H9 (cell line): ENCODE measurements at regions not wholly inside any gene's neighbourhood (a gene's known extent, or its start where the extent isn't known, plus 50 kb on each side); places are given as distances from the start of the nearest gene placed in this dataset.

Source experiments
- DNase-seq: peaks from one replicate; pipeline ENCODE4 v3.0.0-alpha.2; 2017
- H2AFZ ChIP-seq: one replicate; pipeline ENCODE4 v1.6.1; 2013; ENCODE audit warnings: mild to moderate bottlenecking, low read length, control low read depth, moderate library complexity
- H2AK5ac ChIP-seq: 2 replicates; pipeline ENCODE4 v1.6.1; 2013; ENCODE audit warnings: low read length, control low read depth, mixed read lengths; ENCODE audit not compliant: insufficient read length
- H2BK120ac ChIP-seq: one replicate; pipeline ENCODE4 v1.6.1; 2013; ENCODE audit warnings: low read depth, mild to moderate bottlenecking, low read length, control low read depth, inconsistent platforms; ENCODE audit not compliant: poor library complexity, severe bottlenecking
- H2BK12ac ChIP-seq: 2 replicates; pipeline ENCODE4 v1.6.1; 2013; ENCODE audit warnings: low read length, control low read depth, mixed read lengths, low read depth; ENCODE audit not compliant: insufficient read length
- H2BK15ac ChIP-seq: 2 replicates; pipeline ENCODE4 v1.6.1; 2013; ENCODE audit warnings: low read depth, low read length, control low read depth
- H2BK20ac ChIP-seq: one replicate; pipeline ENCODE4 v1.6.1; 2013; ENCODE audit warnings: low read depth, mild to moderate bottlenecking, low read length, control low read depth, inconsistent platforms; ENCODE audit not compliant: poor library complexity, severe bottlenecking
- H2BK5ac ChIP-seq: 2 replicates; pipeline ENCODE4 v1.6.1; 2013; ENCODE audit warnings: low read length, control low read depth, mixed read lengths; ENCODE audit not compliant: insufficient read length
- H3K14ac ChIP-seq: 2 replicates; pipeline ENCODE4 v1.6.1; 2013; ENCODE audit warnings: low read length, control low read depth; ENCODE audit not compliant: insufficient read depth
- H3K18ac ChIP-seq: 2 replicates; pipeline ENCODE4 v1.6.1; 2013; ENCODE audit warnings: low read depth, mild to moderate bottlenecking, mixed read lengths, low read length, control low read depth; ENCODE audit not compliant: insufficient read length
- H3K23ac ChIP-seq: 2 replicates; pipeline ENCODE4 v1.6.1; 2013; ENCODE audit warnings: low read length, control low read depth, mixed read lengths, low read depth; ENCODE audit not compliant: insufficient read length
- H3K23me2 ChIP-seq: 2 replicates; pipeline ENCODE4 v1.6.1; 2013; ENCODE audit warnings: low read depth, mild to moderate bottlenecking, mixed read lengths, low read length, control low read depth; ENCODE audit not compliant: insufficient read length, poor library complexity, severe bottlenecking
- H3K27ac ChIP-seq: 2 replicates; pipeline ENCODE4 v1.5.1; 2013; ENCODE audit warnings: low read length, control low read depth, mixed read lengths, low read depth; ENCODE audit not compliant: insufficient read length
- H3K27me3 ChIP-seq: 2 replicates; pipeline ENCODE4 v1.6.1; 2013; ENCODE audit warnings: low read length, control low read depth, inconsistent platforms; ENCODE audit not compliant: insufficient read depth
- H3K4ac ChIP-seq: 2 replicates; pipeline ENCODE4 v1.6.1; 2013; ENCODE audit warnings: low read depth, mild to moderate bottlenecking, control low read depth, inconsistent platforms, low read length, moderate library complexity
- H3K4me1 ChIP-seq: 2 replicates; pipeline ENCODE4 v1.6.1; 2013; ENCODE audit warnings: low read length, control low read depth, inconsistent platforms; ENCODE audit not compliant: insufficient read depth
- H3K4me2 ChIP-seq: 2 replicates; pipeline ENCODE4 v1.6.1; 2013; ENCODE audit warnings: low read length, control low read depth, mixed read lengths; ENCODE audit not compliant: insufficient read length, insufficient read depth
- H3K56ac ChIP-seq: 2 replicates; pipeline ENCODE4 v1.6.1; 2013; ENCODE audit warnings: low read depth, mild to moderate bottlenecking, mixed read lengths, low read length, control low read depth; ENCODE audit not compliant: insufficient read length
- H3K79me1 ChIP-seq: 2 replicates; pipeline ENCODE4 v1.6.1; 2013; ENCODE audit warnings: low read depth, mild to moderate bottlenecking, moderate library complexity, low read length, control low read depth, inconsistent platforms; ENCODE audit not compliant: insufficient read depth, poor library complexity, severe bottlenecking
- H3K79me2 ChIP-seq: 2 replicates; pipeline ENCODE4 v1.6.1; 2013; ENCODE audit warnings: low read length, control low read depth, inconsistent platforms; ENCODE audit not compliant: insufficient read depth
- H3K9ac ChIP-seq: 2 replicates; pipeline ENCODE4 v1.6.1; 2013; ENCODE audit warnings: low read length, control low read depth, mixed read lengths; ENCODE audit not compliant: insufficient read length; ENCODE audit errors: extremely low read depth
- H3K9me3 ChIP-seq: one replicate; pipeline ENCODE4 v1.6.1; 2013; ENCODE audit warnings: low read depth, low read length, inconsistent platforms; ENCODE audit not compliant: control insufficient read depth
- H3T11ph ChIP-seq: one replicate; pipeline ENCODE4 v1.6.1; 2013; ENCODE audit warnings: mild to moderate bottlenecking, low read length, control low read depth, inconsistent platforms
- H4K20me1 ChIP-seq: one replicate; pipeline ENCODE4 v1.6.1; 2013; ENCODE audit not compliant: control insufficient read depth, insufficient read length, insufficient read depth
- H4K5ac ChIP-seq: 2 replicates; pipeline ENCODE4 v1.6.1; 2013; ENCODE audit warnings: low read depth, mild to moderate bottlenecking, mixed read lengths, low read length, control low read depth; ENCODE audit not compliant: insufficient read length
- H4K8ac ChIP-seq: replicated peaks from 2 replicates; pipeline ENCODE4 v1.6.1; 2013; ENCODE audit warnings: low read length, control low read depth, mixed read lengths, low read depth; ENCODE audit not compliant: insufficient read length
- H4K91ac ChIP-seq: 2 replicates; pipeline ENCODE4 v1.6.1; 2013; ENCODE audit warnings: low read depth, mild to moderate bottlenecking, moderate library complexity, mixed read lengths, low read length, control low read depth; ENCODE audit not compliant: insufficient read length
- H3K27ac Mint-ChIP-seq, 3 experiments: 2 replicates in 2 of 3; 3 replicates in 1 of 3; pipeline ENCODE4 v1.8.0; 2020 to 2021; ENCODE audit warnings: mixed read lengths in 3 of 3, mild to moderate bottlenecking in 1 of 3, moderate library complexity in 1 of 3
- H3K27me3 Mint-ChIP-seq: 2 replicates; pipeline ENCODE4 v1.8.0; 2021; ENCODE audit warnings: low read depth, mild to moderate bottlenecking, moderate library complexity, mixed read lengths
- H3K36me3 Mint-ChIP-seq, 3 experiments: 2 replicates in 2 of 3; 3 replicates in 1 of 3; pipeline ENCODE4 v1.8.0; 2020 to 2021; ENCODE audit warnings: low read depth in 3 of 3, mixed read lengths in 3 of 3; ENCODE audit not compliant: insufficient read depth in 1 of 3
- H3K4me1 Mint-ChIP-seq, 2 experiments: 2 replicates each; pipeline ENCODE4 v1.8.0; 2020; ENCODE audit warnings: mixed read lengths in 2 of 2
- H3K4me3 Mint-ChIP-seq, 2 experiments: 2 replicates in 1 of 2; 3 replicates in 1 of 2; pipeline ENCODE4 v1.8.0; 2020 to 2021; ENCODE audit warnings: mild to moderate bottlenecking in 2 of 2, mixed read lengths in 2 of 2, moderate library complexity in 1 of 2
- H3K9me3 Mint-ChIP-seq, 2 experiments: 2 replicates in 1 of 2; 3 replicates in 1 of 2; pipeline ENCODE4 v1.8.0; 2020; ENCODE audit warnings: mild to moderate bottlenecking in 2 of 2, mixed read lengths in 2 of 2, moderate library complexity in 1 of 2
- CTCF ChIP-seq: fragments of 200-600 bp; sonication (generic); conservative IDR thresholded peaks from 3 replicates; pipeline ENCODE4 v1.8.0; 2021; ENCODE audit warnings: antibody characterized with exemption, mild to moderate bottlenecking
- WGBS: extraction: QIAGEN DNeasy Blood & Tissue Kit; methylation state at CpG from one replicate; pipeline ENCODE4 v1.1.7; 2013; ENCODE audit warnings: missing lambda C conversion rate, low lambda C conversion rate, mixed read lengths; ENCODE audit not compliant: insufficient read length; ENCODE audit errors: extremely low coverage; 5-methylcytosine and 5-hydroxymethylcytosine counted together

GRCh38 chr13:111917086-111917485 lies 149.9 kb upstream of the SOX1 start:
- Histone ChIP-seq H3K79me2 (no peaks in the 10 kb centered on the region), H3K9ac (no peak overlapping the region), H3K23ac (no peak overlapping the region), H4K91ac (no peak overlapping the region), H3T11ph (no peak overlapping the region), H3K4me2 (no peak overlapping the region), H3K4ac (no peak overlapping the region), H3K27me3 (no peaks in the 10 kb centered on the region), H2AFZ (no peak overlapping the region), H2BK5ac (no peak overlapping the region), H3K14ac (no peak overlapping the region), H4K20me1 (no peaks in the 10 kb centered on the region), H3K23me2 (no peaks in the 10 kb centered on the region), H2BK12ac (no peak overlapping the region), H2AK5ac (no peak overlapping the region), H3K56ac (no peak overlapping the region), H3K9me3 (no peaks in the 10 kb centered on the region), H4K5ac (no peak overlapping the region), H3K18ac (no peak overlapping the region), H2BK20ac (no peak overlapping the region), H3K79me1 (no peaks in the 10 kb centered on the region), H2BK120ac (no peak overlapping the region), H2BK15ac (no peak overlapping the region), H4K8ac (no peak overlapping the region), H3K4me1 (no peaks in the 10 kb centered on the region), H3K27ac (no peak overlapping the region)
- H3K27ac Mint-ChIP-seq: no peak overlapping the region
- no CpG with 5 or more reads among the region's 13 CpGs for WGBS
- H3K4me3 Mint-ChIP-seq: no peak overlapping the region
- peaks cover 4 to 15% of the 10 kb centered on the region in 2 experiments; a peak in 3 of 4 replicates for H3K4me1 Mint-ChIP-seq
- DNase-seq: peak; percentile 23
- no peak for TF ChIP-seq CTCF
- peaks cover 34% of the 10 kb centered on the region for H3K27me3 Mint-ChIP-seq
- H3K36me3 Mint-ChIP-seq: no peaks in the 10 kb centered on the region; a peak in 1 of 7 replicates
- H3K9me3 Mint-ChIP-seq: no peaks in the 10 kb centered on the region; a peak in 2 of 5 replicates
